ENCODE measurements at regions not wholly inside any gene's neighbourhood (a gene's known extent, or its start where the extent isn't known, plus 50 kb on each side); places are given as distances from the start of the nearest gene placed in this dataset.

DNA sequence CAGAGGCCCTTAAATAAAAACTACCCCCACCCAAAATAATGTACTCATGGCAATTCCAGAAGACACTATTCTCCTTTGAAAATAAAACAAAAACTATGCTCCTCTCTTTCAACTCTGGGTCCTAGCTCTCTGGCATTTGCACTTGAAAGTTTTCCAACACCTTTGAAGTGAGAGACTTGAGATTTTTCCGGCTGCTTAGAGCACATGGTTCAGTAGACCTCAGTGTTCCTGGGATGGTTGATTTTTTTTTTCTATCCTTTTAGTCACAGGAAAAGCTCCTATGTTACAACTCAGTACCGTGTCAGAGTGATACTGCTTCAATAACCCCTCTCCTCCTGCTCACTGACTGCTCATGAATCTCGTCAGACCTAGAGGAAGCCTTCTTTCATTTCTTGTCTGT lies 118.3 kb upstream of the TUSC7 start:
- no peak for DNase-seq (ENCODE audit: insufficient read length, low spot score)
- no peak for FAIRE-seq

DNA sequence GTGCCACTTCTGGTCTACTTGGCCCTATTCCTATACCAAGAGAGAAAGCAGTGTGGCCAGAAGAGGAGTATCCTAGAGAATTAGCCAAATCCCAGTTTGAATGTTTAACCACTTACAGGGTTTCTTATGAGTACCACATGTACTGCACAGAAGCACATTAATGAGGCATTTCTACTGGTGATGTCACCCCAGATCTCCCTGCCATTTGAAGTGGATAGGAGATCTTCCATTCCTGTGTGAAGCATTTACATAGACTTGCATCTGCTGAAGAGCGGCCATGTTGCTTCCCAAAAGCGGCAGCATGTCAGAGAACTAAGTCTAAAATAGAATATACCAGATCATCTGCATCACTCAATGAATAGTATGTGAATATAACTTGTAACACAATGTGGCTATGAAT lies 108.4 kb upstream of the TUSC7 start:
- FAIRE-seq = no peak
- no peak for TF ChIP-seq POLR2A (IDR thresholded peaks at IDR 0.05; ENCODE audit: low read depth, low read length)

More for the DNA sequence above, 118.3 kb upstream of the TUSC7 start:
- TF ChIP-seq POLR2A (IDR thresholded peaks at IDR 0.05; ENCODE audit: low read depth, low read length) = no peak

DNA sequence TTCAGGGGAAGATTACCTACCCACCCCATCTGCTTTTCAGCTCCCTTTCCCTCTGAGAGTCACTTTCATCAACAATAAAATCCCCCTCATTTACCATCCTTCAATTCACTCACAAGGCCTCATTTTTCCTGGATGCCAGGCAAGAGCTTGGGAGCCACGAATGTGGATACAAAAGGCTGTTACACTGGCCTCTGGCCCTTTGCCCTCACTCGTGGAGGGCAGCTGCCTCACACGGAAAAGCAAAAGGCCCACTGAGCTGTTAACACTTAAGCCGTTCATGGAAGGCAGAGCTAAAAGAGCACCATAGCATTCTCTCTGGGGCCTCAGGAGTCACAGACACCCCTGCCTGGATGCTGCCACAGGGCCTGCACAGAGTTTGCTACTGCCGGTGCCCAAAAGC lies 102.4 kb upstream of the TUSC7 start:
- TF ChIP-seq POLR2A (IDR thresholded peaks at IDR 0.05; ENCODE audit: low read depth, low read length) = no peak
- FAIRE-seq (no peak), DNase-seq (ENCODE audit: insufficient read length, low spot score) (no peak)

More for the DNA sequence above, 108.4 kb upstream of the TUSC7 start:
- no peak for DNase-seq (ENCODE audit: insufficient read length, low spot score)

DNA sequence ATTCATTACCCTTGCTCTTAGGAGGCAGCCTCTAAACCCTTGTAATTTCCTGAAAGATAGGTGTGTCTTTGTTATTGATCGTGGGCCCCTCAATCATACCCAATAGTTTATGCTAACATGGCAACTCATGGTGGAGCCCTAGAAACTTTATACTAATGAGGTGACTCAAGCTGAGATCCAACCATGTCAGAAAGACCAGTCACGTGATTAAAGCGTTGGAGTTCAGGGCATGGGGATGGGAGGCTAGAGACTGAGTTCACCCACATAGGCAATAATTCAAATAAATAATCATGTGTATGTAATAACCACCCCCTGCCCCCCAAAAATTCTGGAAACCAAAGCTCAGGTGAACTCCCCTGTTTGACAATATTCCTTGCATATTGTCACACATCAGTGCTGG lies 99.5 kb upstream of the TUSC7 start:
- no peak for FAIRE-seq

DNA sequence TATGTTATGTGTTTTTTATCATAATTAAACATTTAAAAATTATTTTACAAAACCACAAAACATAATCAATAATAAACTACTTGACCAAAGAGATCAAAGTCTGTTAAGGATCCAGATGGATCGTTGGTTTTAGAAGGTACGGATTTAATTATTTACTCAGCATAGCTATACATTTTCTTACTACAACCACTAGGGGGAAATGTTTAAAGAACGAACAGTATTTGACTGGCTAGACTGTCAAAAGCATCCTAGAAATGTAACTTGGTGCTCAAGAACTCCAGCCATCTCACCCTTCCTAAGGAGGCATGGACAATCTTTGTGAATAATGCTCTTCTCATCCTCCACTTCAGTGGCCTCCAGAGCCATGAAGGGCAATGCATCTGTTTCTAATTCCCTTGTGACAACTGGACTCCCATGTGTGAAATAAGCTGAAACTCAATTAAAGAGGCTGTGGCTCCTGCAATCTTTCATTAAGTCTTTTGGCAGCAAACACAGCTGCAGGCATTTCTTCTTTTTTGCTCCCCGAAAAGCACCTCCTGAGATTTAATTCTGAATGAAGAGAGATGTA lies 94.7 kb upstream of the TUSC7 start:
- no peak for DNase-seq (ENCODE audit: insufficient read length, low spot score)
- no peak for TF ChIP-seq POLR2A (IDR thresholded peaks at IDR 0.05; ENCODE audit: low read depth, low read length)
- FAIRE-seq = no peak

More for the DNA sequence above, 99.5 kb upstream of the TUSC7 start:
- DNase-seq (ENCODE audit: insufficient read length, low spot score) = no peak
- no peak for TF ChIP-seq POLR2A (IDR thresholded peaks at IDR 0.05; ENCODE audit: low read depth, low read length)

DNA sequence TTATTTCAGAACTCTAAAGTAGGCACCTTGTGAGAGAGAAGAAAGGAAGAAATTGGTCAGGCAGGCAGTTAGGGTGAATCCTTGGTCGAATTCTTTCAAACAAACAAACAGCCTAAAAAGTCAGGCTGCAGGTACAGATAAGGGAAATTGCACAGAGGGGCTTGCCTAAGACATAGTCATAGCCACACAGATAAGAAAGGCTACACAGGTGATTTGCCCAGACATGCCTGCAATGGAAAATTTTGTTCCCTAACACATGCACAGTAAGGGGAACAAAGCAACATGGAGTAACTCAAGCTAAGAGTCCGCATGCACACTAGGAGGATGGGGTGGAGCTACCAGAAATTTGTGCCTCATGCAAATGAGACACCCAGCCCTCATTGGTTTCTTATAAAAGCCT lies 91.4 kb upstream of the TUSC7 start:
- no peak for TF ChIP-seq POLR2A (IDR thresholded peaks at IDR 0.05; ENCODE audit: low read depth, low read length)
- no peak for FAIRE-seq
- no peak for DNase-seq (ENCODE audit: insufficient read length, low spot score)

DNA sequence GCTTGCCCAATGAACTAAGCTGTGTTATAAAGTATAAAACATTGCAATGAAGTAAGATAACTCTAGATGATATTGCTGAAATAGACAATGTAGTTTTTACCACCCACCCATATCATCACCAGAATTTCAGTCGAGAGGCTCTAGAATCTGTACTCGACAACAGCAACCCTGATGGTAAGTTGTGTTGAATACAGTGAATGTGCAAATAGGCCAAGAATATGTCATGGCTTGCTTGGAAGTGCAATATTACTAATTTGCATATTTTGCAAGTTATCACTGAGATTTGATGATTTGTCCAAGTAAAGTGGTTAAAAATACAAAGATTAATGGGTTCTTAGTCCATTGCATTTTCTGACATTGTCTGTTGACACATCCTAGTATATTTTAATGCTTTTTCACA lies 90.6 kb upstream of the TUSC7 start:
- TF ChIP-seq POLR2A (IDR thresholded peaks at IDR 0.05; ENCODE audit: low read depth, low read length) = no peak
- no peak for DNase-seq (ENCODE audit: insufficient read length, low spot score)
- no peak for FAIRE-seq

DNA sequence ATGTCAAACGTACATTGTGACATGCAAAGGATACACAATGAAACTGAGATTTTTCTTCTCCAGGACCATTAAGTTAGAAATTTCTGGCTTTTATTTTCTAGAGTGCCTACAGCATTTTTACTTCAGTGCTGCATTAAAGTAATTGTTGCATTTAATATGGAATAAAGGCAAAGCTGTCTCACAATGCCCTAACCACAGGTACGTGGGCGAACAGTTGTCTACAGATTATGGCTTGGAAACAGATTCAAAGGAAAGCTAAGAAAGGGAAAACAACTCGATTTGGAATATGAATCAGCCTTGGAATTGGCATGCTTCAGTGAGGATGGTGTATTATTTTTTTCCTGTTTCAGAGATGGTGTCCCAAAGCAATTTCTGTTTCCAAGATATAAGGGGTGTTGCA lies 79.1 kb upstream of the TUSC7 start:
- FAIRE-seq (no peak), DNase-seq (ENCODE audit: insufficient read length, low spot score) (no peak)
- no peak for TF ChIP-seq POLR2A (IDR thresholded peaks at IDR 0.05; ENCODE audit: low read depth, low read length)

DNA sequence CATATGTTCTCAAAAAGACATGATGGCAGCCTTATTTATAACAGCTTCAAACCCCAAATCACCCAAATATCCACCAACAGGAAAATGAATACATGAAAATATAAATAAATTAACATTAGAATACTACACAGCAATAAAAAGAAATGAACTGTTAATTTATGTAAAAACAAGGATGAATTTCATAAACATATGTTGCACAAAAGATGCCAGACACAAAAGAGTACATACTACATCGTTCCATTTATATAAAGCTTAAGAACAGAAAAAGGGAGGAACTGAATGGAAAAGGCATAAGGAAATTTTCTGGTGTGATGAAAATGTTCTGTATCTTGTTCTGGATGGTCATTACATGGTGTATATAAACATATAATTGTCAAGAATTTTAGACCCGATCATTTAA lies 69.9 kb upstream of the TUSC7 start:
- no peak for TF ChIP-seq POLR2A (IDR thresholded peaks at IDR 0.05; ENCODE audit: low read depth, low read length)
- FAIRE-seq (no peak), DNase-seq (ENCODE audit: insufficient read length, low spot score) (no peak)

DNA sequence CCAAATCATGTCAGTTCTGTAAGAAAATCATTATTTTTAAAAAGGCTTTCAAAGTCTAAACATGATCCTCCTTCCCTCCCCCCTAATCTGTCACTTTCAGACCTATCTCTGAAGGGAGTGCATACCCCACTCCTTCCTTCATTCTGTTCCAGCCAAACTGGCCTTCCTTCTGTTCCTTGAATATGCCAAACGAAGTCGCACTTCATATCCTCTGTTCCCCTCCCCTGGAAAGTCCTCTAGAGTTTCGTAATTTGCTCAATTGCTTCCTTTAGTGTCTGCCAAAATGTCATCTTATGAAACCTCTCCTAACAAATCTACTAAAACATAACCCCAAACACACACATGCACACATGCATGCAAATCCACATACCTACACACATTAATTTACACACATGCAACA lies 69.5 kb upstream of the TUSC7 start:
- no peak for FAIRE-seq
- no peak for TF ChIP-seq POLR2A (IDR thresholded peaks at IDR 0.05; ENCODE audit: low read depth, low read length)
- DNase-seq (ENCODE audit: insufficient read length, low spot score) = no peak

DNA sequence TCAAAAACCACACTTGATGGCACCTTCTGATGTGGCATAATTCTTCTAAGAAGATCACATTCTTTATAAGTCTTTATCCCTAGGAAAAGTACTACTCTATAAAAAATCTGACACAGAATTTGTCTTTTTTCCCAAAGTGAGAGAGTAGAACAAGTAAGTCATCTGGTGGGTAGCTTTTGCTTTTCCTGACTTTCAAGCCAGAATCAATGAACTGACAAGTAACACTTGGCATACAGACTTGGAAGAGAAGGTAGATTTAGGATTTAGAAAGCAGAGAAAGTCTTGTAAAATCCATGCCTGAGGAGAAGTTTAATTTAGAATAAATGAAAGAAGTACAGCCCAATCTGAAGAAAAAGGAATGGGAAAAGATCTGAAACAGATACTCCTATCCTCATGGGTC lies 66.6 kb upstream of the TUSC7 start:
- FAIRE-seq = no peak
- TF ChIP-seq POLR2A (IDR thresholded peaks at IDR 0.05; ENCODE audit: low read depth, low read length) = no peak

DNA sequence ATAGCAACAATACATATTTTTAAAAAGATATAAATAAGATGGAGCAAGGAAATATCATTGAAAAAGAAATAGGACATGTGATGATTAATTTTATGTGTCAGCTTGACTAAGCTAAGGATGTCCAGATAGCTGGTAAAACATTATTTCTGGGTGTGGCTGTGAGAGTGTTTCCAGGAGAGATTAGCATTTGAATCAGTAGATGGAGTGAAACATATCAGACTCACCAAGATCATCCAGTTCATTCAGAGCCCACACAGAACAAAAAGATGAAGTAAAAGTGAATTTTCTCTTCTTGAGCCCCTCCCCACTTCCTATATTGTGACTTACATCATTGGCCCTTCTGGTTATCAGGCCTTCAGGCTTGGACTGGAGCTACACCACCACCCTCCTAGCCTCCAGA lies 61.6 kb upstream of the TUSC7 start:
- no peak for TF ChIP-seq POLR2A (IDR thresholded peaks at IDR 0.05; ENCODE audit: low read depth, low read length)

More for the DNA sequence above, 66.6 kb upstream of the TUSC7 start:
- DNase-seq (ENCODE audit: insufficient read length, low spot score) = no peak

More for the DNA sequence above, 61.6 kb upstream of the TUSC7 start:
- no peak for DNase-seq (ENCODE audit: insufficient read length, low spot score)
- FAIRE-seq = no peak

Data from H54 (cell line).